Testis (tissue), 2 donors: ENCODE measurements at regions not wholly inside any gene's neighbourhood (a gene's known extent, or its start where the extent isn't known, plus 50 kb on each side); places are given as distances from the start of the nearest gene placed in this dataset.

ENCODE experiments used
- POLR2A ChIP-seq: fragments of 450-650 bp; IDR thresholded peaks from one replicate; pipeline ENCODE4 v1.6.1; 2017; ENCODE audit warnings: antibody characterized with exemption, mild to moderate bottlenecking, moderate library complexity
- TF ChIP-seq, protein P1 (sequence below), 3 experiments: fragments of 450-650 bp in 2 of 3; fragments of 200-600 bp in 1 of 3; sonication (generic) in 1 of 3; IDR thresholded peaks; one replicate each; pipeline ENCODE4 v1.5.1; 2016 to 2019; ENCODE audit warnings: antibody characterized with exemption in 3 of 3, mild to moderate bottlenecking in 2 of 3, moderate library complexity in 1 of 3

DNA sequence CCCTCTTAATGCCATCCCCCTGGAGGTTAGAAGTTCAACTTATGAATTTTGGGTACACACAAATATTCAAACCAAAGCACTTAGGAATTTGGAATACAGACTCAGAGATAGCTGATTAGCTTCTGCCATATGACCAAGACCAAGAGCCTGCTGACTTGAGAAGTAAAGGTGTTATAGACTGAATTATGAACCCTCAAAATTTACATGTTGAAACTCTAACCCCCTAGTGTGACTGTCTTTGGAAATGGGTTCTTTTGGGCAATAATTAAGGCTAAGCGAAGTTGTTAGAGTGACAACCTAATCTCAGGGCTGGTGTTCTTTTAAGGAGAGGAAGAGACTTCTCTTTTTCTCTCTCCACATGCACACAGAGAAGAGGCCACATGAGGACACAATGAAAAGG, 151.2 kb downstream of the COX18 start:
- TF ChIP-seq, protein P1, sequence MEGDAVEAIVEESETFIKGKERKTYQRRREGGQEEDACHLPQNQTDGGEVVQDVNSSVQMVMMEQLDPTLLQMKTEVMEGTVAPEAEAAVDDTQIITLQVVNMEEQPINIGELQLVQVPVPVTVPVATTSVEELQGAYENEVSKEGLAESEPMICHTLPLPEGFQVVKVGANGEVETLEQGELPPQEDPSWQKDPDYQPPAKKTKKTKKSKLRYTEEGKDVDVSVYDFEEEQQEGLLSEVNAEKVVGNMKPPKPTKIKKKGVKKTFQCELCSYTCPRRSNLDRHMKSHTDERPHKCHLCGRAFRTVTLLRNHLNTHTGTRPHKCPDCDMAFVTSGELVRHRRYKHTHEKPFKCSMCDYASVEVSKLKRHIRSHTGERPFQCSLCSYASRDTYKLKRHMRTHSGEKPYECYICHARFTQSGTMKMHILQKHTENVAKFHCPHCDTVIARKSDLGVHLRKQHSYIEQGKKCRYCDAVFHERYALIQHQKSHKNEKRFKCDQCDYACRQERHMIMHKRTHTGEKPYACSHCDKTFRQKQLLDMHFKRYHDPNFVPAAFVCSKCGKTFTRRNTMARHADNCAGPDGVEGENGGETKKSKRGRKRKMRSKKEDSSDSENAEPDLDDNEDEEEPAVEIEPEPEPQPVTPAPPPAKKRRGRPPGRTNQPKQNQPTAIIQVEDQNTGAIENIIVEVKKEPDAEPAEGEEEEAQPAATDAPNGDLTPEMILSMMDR (IDR thresholded peaks at IDR 0.05), result no peak
- no peak for TF ChIP-seq POLR2A
